ENCODE measurements at regions not wholly inside any gene's neighbourhood (a gene's known extent, or its start where the extent isn't known, plus 50 kb on each side); places are given as distances from the start of the nearest gene placed in this dataset.
"Not testable (repeated sequence)": the region's sequence is repeated elsewhere in the genome, so short reads cannot be mapped to it uniquely, and the experiment has no call there.

- Histone ChIP-seq H3K27me3 (peaks cover 2% of the 10 kb centered on the region), H3K27ac (no peak overlapping the region), H3K36me3 (no peaks in the 10 kb centered on the region), H3K4me3 (no peak overlapping the region), H3K9me3 (peaks cover 7% of the 10 kb centered on the region), H3K4me1 (no peaks in the 10 kb centered on the region)
- DNase-seq (ENCODE audit: low spot score in 2 of 2): peak; percentile 26 to 59
- WGBS: 78% methylated on average over 12 of the region's 14 CpGs
- TF ChIP-seq, protein P1, sequence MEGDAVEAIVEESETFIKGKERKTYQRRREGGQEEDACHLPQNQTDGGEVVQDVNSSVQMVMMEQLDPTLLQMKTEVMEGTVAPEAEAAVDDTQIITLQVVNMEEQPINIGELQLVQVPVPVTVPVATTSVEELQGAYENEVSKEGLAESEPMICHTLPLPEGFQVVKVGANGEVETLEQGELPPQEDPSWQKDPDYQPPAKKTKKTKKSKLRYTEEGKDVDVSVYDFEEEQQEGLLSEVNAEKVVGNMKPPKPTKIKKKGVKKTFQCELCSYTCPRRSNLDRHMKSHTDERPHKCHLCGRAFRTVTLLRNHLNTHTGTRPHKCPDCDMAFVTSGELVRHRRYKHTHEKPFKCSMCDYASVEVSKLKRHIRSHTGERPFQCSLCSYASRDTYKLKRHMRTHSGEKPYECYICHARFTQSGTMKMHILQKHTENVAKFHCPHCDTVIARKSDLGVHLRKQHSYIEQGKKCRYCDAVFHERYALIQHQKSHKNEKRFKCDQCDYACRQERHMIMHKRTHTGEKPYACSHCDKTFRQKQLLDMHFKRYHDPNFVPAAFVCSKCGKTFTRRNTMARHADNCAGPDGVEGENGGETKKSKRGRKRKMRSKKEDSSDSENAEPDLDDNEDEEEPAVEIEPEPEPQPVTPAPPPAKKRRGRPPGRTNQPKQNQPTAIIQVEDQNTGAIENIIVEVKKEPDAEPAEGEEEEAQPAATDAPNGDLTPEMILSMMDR (IDR thresholded peaks at IDR 0.05): no peak
- TF ChIP-seq EP300 (IDR thresholded peaks at IDR 0.05): no peak
- no peak for TF ChIP-seq POLR2AphosphoS5 (IDR thresholded peaks at IDR 0.05)
- TF ChIP-seq POLR2A (IDR thresholded peaks at IDR 0.05): no peak
Observed at GRCh38 chr6:167558246-167559177, 233.6 kb downstream of the TTLL2 start.

DNA sequence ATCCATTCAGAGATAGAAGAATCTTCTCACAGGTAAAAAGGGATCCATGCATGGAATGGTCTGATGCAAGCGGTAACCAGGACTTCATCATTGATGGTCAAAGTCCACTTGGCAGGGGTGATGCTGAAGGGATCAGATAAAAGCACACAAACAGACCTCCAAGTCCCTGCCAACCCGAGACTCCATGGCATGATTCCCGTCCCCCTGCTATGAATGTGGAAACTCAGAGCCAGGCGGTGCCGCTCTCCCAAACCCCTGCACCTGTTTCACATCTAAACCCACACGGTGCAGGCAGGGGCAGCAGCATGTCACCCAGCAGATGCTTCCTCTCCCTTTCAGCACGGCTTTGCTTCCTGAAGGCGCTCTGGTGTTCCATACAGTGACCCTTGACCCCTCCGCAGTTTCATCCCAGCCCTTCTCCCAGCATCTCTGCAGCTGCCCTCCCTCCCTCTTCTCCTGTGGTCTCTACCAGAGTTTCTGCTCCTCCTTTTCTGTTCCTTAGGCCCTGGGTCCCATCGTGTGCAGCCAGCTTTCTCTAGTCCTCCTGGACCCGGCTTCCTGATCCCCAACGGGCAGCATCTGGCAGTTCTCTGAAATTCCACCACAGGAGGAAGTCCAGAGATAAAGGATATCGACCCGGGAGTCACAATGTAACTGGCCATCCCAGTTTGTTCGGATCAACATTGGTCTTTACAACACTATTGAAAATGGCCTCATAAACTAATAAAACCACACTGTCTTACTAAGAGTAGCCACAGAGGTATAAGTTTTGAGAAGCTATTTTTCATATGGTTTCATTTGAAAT, 235.0 kb downstream of the TTLL2 start:
- no peaks in the 10 kb centered on the region for H3K36me3 ChIP-seq
- no peaks in the 10 kb centered on the region for H3K4me1 ChIP-seq
- peaks cover 6% of the 10 kb centered on the region for H3K27me3 ChIP-seq
- H3K27ac ChIP-seq: no peak overlapping the region
- TF ChIP-seq EP300 (IDR thresholded peaks at IDR 0.05): no peak
- no peak overlapping the region for H3K4me3 ChIP-seq
- 72% methylated on average over 15 of the region's 15 CpGs for WGBS
- DNase-seq (ENCODE audit: low spot score in 2 of 2): peak; percentile 61 to 77
- H3K9me3 ChIP-seq: peaks cover 7% of the 10 kb centered on the region

DNA sequence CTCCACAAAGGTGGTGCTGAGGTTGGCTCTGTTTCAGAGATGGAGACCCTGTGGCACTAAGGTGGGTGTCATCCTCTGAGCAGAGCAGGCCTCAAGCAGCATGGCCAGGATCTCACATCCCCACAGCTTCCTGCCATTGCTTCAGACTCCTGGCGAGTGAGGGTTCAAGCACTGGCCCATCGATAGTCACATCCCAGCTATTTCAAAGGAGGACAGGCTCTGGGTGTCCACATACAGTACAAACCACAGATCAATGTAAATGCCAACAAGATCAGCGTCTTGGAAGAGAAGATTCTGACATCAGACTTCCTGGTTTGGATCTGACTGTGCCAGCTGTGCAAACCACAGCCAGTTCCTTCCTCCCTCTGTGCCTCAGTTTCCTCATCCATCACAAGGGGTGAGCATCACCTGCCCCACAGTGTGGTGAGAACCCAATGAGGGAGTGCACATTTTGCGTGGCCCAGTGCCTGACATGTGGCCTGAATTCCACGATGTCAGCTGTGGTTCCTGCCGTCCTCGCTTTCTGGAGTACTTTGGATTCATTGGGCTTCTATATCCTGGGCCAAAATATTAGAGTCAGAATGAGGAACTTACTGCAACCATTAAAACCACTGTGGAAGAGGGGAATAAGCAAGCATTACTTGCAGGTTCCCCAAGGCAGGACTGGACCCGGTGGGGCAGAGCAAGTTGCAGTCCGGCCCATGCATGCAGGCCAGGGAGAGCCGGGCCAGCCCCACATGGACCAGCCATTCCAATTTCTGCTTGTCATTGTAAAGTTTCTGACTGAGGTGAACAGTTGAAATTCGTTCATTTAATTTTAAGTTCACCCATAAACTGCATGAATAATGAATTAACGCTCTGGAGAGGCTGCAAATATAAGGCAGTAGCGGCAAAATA, 236.0 kb downstream of the TTLL2 start:
- peak in 1 of 2 donors; percentile 43 for DNase-seq (ENCODE audit: low spot score in 2 of 2)
- 84% methylated on average over 13 of the region's 13 CpGs for WGBS
- TF ChIP-seq POLR2AphosphoS5 (IDR thresholded peaks at IDR 0.05) (no peak), EP300 (IDR thresholded peaks at IDR 0.05) (no peak), POLR2A (IDR thresholded peaks at IDR 0.05) (no peak)
- TF ChIP-seq, protein P1 (IDR thresholded peaks at IDR 0.05): no peak

GRCh38 chr6:167562862-167563261, 238.0 kb downstream of the TTLL2 start:
- H3K36me3 ChIP-seq; H3K9me3 ChIP-seq; H3K4me3 ChIP-seq; DNase-seq (ENCODE audit: low spot score in 2 of 2); H3K27ac ChIP-seq; H3K27me3 ChIP-seq; H3K4me1 ChIP-seq: not testable (repeated sequence)
- WGBS: no CpG with 5 or more reads among the region's 6 CpGs

More for the DNA sequence above, 236.0 kb downstream of the TTLL2 start:
- Histone ChIP-seq H3K9me3 (peaks cover 5% of the 10 kb centered on the region), H3K27me3 (peaks cover 7% of the 10 kb centered on the region), H3K27ac (no peak overlapping the region), H3K36me3 (no peaks in the 10 kb centered on the region), H3K4me1 (no peaks in the 10 kb centered on the region), H3K4me3 (no peak overlapping the region)

DNA sequence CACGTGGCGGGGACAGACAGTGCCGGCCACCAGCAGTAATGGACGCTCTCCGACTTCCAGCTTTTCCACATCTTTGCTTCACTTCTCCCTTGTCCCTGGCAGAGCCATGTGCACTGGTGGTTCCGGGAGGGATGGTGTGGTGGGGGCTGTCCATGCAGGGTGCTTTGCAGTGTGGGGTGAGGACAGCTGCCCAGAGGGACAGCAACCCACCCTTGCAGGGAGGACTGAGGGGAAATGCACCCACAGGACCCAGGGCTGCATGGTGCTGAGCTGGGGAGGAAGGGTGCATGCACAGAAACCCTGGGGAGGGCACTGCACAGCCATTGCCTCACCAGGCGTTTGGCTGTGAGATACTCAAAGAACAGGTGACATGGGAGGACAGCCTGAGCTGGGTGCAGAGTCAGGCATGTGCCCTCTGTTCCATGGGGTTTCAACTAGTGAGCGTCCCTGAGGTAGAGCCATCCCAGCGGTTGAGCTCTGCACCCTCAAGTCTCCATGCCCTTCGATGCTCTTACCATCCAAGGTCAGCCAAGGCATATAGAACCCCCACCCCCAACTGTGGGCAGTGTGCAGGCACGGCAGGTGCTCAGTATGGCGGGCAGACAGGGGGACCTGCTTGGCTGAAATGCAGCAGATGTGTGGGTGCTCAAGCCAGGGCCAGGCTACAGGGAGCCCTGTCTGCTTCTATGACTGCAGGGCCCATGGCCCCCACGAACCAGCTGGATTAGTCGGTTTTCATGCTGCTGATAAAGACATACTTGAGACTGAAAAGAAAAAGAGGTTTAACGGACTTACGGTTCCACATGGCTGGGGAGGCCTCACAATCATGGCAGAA, 239.7 kb downstream of the TTLL2 start:
- Histone ChIP-seq H3K27me3 (peaks cover 7% of the 10 kb centered on the region), H3K36me3 (no peaks in the 10 kb centered on the region), H3K27ac (no peak overlapping the region), H3K4me1 (peaks cover 6% of the 10 kb centered on the region), H3K4me3 (no peak overlapping the region), H3K9me3 (no peaks in the 10 kb centered on the region)
- WGBS: 90% methylated on average over 13 of the region's 16 CpGs
- peak; percentile 41 to 63 for DNase-seq (ENCODE audit: low spot score in 2 of 2)
- TF ChIP-seq, protein P1 (IDR thresholded peaks at IDR 0.05): no peak
- TF ChIP-seq POLR2AphosphoS5 (IDR thresholded peaks at IDR 0.05) (no peak), EP300 (IDR thresholded peaks at IDR 0.05) (no peak), POLR2A (IDR thresholded peaks at IDR 0.05) (no peak)

Data from suprapubic skin (tissue), 4 donors.